ENCODE measurements at regions not wholly inside any gene's neighbourhood (a gene's known extent, or its start where the extent isn't known, plus 50 kb on each side); places are given as distances from the start of the nearest gene placed in this dataset.

DNA sequence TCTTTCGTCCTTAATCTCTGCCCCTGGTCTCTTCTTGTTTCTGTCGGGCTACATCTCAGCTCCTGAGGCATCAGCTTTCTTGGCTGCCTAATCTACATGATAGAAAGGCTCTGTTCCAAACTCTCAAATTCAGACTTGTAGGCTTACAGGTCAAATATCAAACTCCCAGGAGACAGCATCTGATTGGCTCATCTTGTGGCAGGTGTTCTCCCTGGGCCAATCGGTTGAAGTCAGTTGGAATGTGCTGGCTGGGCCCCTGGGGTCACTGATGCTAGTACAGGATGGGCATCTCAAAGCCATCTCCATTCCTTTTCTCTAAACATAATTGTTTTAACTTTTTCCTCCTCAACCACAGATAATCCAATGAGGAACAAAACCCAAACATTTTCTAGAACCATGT is 198.7 kb downstream of the CNTN3 start:
- TF ChIP-seq, protein P1, sequence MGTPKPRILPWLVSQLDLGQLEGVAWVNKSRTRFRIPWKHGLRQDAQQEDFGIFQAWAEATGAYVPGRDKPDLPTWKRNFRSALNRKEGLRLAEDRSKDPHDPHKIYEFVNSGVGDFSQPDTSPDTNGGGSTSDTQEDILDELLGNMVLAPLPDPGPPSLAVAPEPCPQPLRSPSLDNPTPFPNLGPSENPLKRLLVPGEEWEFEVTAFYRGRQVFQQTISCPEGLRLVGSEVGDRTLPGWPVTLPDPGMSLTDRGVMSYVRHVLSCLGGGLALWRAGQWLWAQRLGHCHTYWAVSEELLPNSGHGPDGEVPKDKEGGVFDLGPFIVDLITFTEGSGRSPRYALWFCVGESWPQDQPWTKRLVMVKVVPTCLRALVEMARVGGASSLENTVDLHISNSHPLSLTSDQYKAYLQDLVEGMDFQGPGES (IDR thresholded peaks at IDR 0.05; ENCODE audit: low read depth, low read length), result no peak
- TF ChIP-seq SMC3 (IDR thresholded peaks at IDR 0.05; ENCODE audit: low read depth, low read length) (no peak), FOXM1 (IDR thresholded peaks at IDR 0.05; ENCODE audit: low read depth) (no peak), POLR2AphosphoS5 (IDR thresholded peaks at IDR 0.05; ENCODE audit: low read depth, low read length) (no peak), CHD2 (IDR thresholded peaks at IDR 0.05; ENCODE audit: low read length, partially characterized antibody) (no peak), TCF12 (IDR thresholded peaks at IDR 0.05) (no peak), FOXJ3 (CRISPR knock-in tag; IDR thresholded peaks at IDR 0.05) (no peak), RCOR1 (IDR thresholded peaks at IDR 0.05; ENCODE audit: low read length) (no peak), GATA2 (CRISPR knock-in tag; IDR thresholded peaks at IDR 0.05) (no peak), ELF1 (IDR thresholded peaks at IDR 0.05) (no peak), JUND (IDR thresholded peaks at IDR 0.05) (no peak)
- TF ChIP-seq, protein P2, sequence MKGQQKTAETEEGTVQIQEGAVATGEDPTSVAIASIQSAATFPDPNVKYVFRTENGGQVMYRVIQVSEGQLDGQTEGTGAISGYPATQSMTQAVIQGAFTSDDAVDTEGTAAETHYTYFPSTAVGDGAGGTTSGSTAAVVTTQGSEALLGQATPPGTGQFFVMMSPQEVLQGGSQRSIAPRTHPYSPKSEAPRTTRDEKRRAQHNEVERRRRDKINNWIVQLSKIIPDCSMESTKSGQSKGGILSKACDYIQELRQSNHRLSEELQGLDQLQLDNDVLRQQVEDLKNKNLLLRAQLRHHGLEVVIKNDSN (IDR thresholded peaks at IDR 0.05; ENCODE audit: borderline replicate concordance, low read depth), result no peak
- TF ChIP-seq, protein P3, sequence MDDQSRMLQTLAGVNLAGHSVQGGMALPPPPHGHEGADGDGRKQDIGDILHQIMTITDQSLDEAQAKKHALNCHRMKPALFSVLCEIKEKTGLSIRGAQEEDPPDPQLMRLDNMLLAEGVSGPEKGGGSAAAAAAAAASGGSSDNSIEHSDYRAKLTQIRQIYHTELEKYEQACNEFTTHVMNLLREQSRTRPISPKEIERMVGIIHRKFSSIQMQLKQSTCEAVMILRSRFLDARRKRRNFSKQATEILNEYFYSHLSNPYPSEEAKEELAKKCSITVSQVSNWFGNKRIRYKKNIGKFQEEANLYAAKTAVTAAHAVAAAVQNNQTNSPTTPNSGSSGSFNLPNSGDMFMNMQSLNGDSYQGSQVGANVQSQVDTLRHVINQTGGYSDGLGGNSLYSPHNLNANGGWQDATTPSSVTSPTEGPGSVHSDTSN (IDR thresholded peaks at IDR 0.05), result no peak
- TF ChIP-seq, protein P4, sequence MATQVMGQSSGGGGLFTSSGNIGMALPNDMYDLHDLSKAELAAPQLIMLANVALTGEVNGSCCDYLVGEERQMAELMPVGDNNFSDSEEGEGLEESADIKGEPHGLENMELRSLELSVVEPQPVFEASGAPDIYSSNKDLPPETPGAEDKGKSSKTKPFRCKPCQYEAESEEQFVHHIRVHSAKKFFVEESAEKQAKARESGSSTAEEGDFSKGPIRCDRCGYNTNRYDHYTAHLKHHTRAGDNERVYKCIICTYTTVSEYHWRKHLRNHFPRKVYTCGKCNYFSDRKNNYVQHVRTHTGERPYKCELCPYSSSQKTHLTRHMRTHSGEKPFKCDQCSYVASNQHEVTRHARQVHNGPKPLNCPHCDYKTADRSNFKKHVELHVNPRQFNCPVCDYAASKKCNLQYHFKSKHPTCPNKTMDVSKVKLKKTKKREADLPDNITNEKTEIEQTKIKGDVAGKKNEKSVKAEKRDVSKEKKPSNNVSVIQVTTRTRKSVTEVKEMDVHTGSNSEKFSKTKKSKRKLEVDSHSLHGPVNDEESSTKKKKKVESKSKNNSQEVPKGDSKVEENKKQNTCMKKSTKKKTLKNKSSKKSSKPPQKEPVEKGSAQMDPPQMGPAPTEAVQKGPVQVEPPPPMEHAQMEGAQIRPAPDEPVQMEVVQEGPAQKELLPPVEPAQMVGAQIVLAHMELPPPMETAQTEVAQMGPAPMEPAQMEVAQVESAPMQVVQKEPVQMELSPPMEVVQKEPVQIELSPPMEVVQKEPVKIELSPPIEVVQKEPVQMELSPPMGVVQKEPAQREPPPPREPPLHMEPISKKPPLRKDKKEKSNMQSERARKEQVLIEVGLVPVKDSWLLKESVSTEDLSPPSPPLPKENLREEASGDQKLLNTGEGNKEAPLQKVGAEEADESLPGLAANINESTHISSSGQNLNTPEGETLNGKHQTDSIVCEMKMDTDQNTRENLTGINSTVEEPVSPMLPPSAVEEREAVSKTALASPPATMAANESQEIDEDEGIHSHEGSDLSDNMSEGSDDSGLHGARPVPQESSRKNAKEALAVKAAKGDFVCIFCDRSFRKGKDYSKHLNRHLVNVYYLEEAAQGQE (IDR thresholded peaks at IDR 0.05; ENCODE audit: low read depth, low read length), result no peak
- TF ChIP-seq, protein P5, sequence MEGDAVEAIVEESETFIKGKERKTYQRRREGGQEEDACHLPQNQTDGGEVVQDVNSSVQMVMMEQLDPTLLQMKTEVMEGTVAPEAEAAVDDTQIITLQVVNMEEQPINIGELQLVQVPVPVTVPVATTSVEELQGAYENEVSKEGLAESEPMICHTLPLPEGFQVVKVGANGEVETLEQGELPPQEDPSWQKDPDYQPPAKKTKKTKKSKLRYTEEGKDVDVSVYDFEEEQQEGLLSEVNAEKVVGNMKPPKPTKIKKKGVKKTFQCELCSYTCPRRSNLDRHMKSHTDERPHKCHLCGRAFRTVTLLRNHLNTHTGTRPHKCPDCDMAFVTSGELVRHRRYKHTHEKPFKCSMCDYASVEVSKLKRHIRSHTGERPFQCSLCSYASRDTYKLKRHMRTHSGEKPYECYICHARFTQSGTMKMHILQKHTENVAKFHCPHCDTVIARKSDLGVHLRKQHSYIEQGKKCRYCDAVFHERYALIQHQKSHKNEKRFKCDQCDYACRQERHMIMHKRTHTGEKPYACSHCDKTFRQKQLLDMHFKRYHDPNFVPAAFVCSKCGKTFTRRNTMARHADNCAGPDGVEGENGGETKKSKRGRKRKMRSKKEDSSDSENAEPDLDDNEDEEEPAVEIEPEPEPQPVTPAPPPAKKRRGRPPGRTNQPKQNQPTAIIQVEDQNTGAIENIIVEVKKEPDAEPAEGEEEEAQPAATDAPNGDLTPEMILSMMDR (IDR thresholded peaks at IDR 0.05), result no peak
- H3F3A ChIP-seq (replicated peaks; ENCODE audit: insufficient read depth), result no peaks in the 10 kb centered on the region
- no peaks in the 10 kb centered on the region for H3K36me3 ChIP-seq (replicated peaks in 1 of 2; ENCODE audit: control insufficient read depth in 1 of 2, insufficient read depth in 2 of 2, low read length in 1 of 2)
- no peaks in the 10 kb centered on the region for H3K9me2 ChIP-seq
- no peak overlapping the region for H3K4me2 ChIP-seq
- no peak overlapping the region for H3K4me3 ChIP-seq (ENCODE audit: low read depth in 2 of 2, low read length in 1 of 2)
- DNase-seq, result no peak
- H3K9ac ChIP-seq, result no peak overlapping the region
- no peaks in the 10 kb centered on the region; a peak in 1 of 4 replicates for H3K4me1 ChIP-seq (ENCODE audit: control insufficient read depth in 1 of 2, insufficient read depth in 2 of 2, low read depth in 1 of 2, low read length in 1 of 2)
- H3K27ac ChIP-seq (ENCODE audit: low read depth in 2 of 2, low read length in 1 of 2), result no peak overlapping the region
- CTCF ChIA-PET, result no interaction called here
- 51% methylated on average over 3 of the region's 3 CpGs for WGBS (ENCODE audit: low lambda C conversion rate)
- no peak overlapping the region for H2AFZ ChIP-seq (ENCODE audit: low read depth)
- no peaks in the 10 kb centered on the region for H4K20me1 ChIP-seq (ENCODE audit: insufficient read depth)
- POLR2A ChIA-PET, result no interaction called here
- H3K9me3 ChIP-seq, result no peaks in the 10 kb centered on the region
- H3K27me3 ChIP-seq (ENCODE audit: insufficient read depth), result no peaks in the 10 kb centered on the region
- H3K79me2 ChIP-seq (ENCODE audit: insufficient read depth), result no peaks in the 10 kb centered on the region
